GM12801 (cell line): ENCODE measurements at regions not wholly inside any gene's neighbourhood (a gene's known extent, or its start where the extent isn't known, plus 50 kb on each side); places are given as distances from the start of the nearest gene placed in this dataset.

ENCODE experiments used
- CTCF ChIP-seq: IDR thresholded peaks from one replicate; pipeline ENCODE4 v1.5.1; 2011; ENCODE audit warnings: control low read depth; ENCODE audit not compliant: insufficient read length; ENCODE audit errors: extremely low read depth

- no peak for TF ChIP-seq CTCF
These were observed 415.9 kb downstream of the PTPRC start for GRCh38 chr1:199054694-199055093.

- no peak for TF ChIP-seq CTCF
These were observed 418.5 kb downstream of the PTPRC start for GRCh38 chr1:199057322-199057721.

- no peak for TF ChIP-seq CTCF
These were observed 419.4 kb downstream of the PTPRC start for GRCh38 chr1:199058281-199058680.

- no peak for TF ChIP-seq CTCF
These were observed 426.1 kb downstream of the PTPRC start for GRCh38 chr1:199064971-199065370.

- no peak for TF ChIP-seq CTCF
These were observed 428.6 kb downstream of the PTPRC start for GRCh38 chr1:199067483-199067882.

- no peak for TF ChIP-seq CTCF
These were observed 432.2 kb downstream of the PTPRC start for GRCh38 chr1:199071080-199071479.

- TF ChIP-seq CTCF, result no peak
These were observed 434.3 kb downstream of the PTPRC start for GRCh38 chr1:199073166-199073565.

GRCh38 chr1:199075792-199076191, 437.0 kb downstream of the PTPRC start:
- TF ChIP-seq CTCF, result no peak
